Kidney capillary endothelial cell (primary cell): ENCODE measurements at regions not wholly inside any gene's neighbourhood (a gene's known extent, or its start where the extent isn't known, plus 50 kb on each side); places are given as distances from the start of the nearest gene placed in this dataset.
"Not testable (repeated sequence)": the region's sequence is repeated elsewhere in the genome, so short reads cannot be mapped to it uniquely, and the experiment has no call there.

ENCODE experiments used
- DNase-seq: peaks from one replicate; pipeline ENCODE4 v3.0.0-alpha.2; 2018; ENCODE audit warnings: low spot score

DNA sequence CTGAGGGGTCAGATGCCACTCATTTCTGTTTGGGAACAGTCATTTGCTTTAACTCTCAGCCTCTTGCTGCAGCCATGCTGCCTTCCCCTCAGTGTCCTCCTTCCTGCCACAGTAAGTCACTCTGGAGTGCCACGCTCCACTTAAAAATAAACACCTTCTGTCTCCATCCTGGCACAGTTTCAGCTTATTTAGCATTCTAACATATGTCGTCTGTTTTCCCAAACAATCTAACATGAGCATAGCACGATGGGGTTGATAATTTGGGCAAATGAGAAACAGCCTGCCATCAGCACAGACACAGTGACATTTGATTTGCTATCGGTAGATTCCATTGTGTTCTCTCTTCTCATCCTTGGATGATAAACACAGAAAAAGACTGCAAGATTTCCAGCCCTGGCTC, 768.6 kb downstream of the UQCRFS1 start:
- no peak for DNase-seq

DNA sequence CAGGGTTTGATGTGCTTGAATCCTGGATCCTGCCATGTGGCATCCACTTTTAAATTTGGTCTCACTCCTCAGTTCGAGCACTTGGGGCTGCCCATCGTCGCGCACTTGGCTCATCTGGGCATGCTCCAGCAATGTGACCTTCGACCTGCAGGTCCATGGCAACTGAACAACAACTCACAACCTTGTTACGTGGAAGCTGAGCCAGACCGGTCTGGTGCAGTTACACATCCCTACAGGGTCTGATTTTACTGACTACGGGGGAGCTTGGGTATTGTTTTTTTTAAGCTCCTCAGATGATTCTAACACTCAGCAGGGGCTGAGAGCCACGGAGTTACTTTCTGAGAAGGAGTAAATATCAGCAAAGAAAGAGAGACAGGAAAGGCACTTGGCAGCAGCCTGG, 769.6 kb downstream of the UQCRFS1 start:
- DNase-seq = no peak

DNA sequence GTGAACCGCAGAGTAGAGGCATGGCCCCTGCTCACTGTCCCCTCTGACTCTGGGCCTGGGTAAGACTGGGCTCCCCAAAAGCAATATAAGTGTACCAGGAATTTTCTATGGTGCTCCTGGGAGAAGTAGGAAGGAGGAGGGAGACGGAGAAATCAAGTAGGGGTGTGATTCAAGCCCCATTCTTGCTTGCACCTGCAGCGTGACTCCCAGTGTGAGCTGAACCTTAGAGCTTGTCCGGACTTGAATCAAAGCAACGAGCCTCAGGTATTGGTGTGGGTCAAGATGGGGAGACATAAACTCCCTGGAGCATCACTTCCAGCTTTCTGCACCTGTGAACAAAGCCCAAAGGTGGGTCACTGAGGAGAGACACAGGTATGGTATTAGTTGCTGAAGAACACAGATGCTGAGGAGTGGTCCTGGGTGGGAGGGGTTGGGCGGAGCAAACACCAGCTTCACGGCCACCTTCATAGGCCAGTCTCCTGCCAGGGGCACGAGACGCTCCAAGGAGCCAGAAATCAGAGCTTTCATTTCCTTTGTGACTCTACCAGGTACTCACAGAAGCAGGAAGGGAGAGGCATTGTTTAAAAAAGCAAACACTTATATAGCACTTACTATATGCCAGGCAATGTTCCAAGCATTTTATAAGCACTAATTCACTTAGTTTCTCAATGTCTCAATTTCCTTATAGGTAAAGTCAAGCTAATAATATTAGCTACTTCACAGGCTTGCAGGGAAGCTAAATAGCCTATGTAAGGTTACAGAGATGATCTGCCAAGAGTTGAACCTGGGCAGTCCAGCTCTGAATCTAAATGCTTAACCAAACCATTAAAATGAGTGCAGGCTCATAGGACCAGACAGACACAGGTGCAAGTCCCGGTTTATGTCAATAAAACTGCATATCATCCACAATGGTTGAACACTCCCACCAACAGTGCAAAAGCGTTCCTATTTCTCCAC, 775.3 kb downstream of the UQCRFS1 start:
- no peak for DNase-seq

DNA sequence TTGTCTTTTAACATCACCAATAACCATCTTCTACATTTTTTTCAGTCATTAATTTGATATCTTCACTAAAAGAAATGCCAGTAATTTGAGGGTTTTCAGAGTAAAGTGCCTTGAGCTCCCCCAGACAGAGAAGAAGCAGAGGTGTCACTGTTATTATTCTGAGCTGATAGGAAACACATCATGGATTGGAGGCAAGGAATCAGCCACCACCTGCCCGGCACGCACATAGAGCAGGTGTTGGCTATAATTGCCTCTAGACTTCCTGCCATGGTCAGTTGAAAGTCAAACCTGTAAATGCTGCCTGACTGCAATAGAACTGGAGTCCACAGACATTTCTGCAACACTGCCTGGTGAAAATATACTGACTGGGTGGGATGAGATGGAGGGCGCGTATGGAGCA, 776.6 kb downstream of the UQCRFS1 start:
- no peak for DNase-seq

DNA sequence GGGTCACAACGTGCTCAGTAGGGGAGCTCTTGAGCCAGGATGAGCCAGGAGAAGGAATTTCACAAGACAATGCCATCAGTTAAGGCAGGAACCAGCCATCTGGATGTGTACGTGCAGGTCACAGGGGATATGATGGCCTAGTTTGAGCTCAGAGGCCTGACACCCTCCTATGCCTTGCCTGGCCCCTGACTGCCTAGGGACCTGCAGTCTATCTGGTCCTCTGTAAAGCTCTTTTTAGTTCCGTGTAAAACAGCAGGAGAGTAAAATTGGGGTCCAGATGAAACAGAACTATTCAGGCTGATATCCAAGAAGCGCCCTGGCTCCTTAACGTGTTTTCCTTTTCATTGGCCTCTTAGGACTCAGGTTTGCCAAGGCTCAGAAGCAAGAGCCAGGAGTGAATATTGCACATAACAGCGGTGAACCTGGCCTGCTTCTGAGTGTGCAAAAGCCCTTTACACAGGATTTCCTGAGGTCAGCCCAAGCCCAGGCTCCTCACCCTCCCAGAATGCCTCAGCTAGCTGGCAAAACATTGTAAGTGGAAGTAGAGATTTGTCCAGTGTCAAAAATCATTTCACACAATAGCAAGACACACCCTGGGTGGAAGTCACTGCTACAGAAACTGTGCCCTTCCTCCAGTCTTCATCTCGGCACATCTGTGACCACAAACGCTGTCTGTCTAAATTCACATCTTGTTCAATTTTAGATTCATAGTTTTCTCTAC, 777.2 kb downstream of the UQCRFS1 start:
- peak; percentile 19 for DNase-seq

DNA sequence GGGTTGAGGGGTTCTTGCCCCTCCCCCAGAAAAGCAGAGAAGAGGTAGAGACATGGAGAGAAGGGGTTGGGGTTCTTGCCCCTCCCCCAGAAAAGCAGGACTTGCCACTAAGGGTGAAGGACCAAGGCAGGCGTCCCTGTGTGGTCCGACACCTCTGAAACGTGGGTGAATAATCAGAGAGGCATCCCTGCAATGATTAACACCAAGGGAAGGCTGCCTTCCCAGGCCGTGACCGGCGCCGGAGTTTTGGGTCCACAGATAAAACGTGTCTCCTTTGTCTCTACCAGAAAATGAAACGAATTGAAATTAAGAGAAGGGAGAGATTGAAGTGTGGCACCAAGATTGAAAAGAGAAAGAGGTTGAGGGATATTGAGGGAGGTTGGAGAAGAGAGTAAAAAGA, 778.2 kb downstream of the UQCRFS1 start:
- DNase-seq = not testable (repeated sequence)

DNA sequence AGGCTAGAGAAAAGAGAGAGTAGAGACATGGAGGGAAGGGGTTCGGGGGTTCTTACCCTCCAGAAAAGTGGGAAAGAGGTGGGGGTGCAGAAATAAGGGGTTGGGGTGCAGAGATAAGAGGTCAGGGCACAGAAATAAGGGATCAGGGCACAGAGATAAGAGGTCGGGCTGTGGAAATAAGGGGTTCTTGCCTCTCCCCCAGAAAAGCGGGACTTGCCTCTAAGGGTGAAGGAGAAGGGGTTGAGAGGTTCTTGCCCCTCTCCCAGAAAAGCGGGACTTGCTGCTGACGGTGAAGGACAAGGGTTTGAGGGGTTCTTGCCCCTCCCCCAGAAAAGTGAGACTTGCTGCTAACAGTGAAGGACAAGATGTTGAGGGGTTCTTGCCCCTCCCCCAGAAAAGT, 778.6 kb downstream of the UQCRFS1 start:
- DNase-seq = not testable (repeated sequence)

DNA sequence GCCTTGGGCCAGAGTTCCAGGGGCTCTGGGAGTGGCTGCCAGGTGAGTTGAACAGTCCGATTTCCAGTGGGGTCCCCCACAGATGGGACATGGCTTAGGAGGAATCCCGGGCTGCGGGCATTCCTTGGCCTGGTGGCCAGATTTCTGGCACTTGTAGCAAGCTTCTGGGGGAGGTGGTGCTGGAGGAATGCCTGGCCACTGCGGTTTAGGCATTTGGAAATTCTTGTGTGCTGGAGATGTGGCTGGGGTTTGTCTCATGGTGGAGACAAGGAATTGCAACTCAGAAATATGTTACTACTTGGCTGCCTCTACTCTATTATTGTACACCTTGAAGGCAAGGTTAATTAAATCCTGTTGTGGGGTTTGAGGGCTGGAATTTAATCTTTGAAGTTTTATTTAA, 779.8 kb downstream of the UQCRFS1 start:
- not testable (repeated sequence) for DNase-seq

DNA sequence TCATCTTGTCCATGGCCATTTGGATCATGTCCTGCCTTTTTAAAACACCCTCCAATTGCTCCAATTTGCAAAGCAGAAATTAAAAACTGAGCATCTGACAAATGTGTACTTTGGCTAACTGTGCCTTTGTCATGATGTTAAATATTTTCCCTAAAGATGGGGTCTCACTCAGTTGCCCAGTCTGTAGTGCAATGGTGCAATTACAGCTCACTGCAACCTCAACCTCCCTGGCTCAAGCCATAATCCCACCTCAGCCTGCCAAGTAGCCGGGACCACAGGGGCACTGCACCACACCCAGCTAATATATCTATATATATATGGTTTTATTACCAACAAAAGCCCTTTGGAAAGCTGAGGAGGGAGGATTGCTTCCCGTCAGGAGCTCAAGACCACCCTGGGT, 782.7 kb downstream of the UQCRFS1 start:
- DNase-seq = no peak

DNA sequence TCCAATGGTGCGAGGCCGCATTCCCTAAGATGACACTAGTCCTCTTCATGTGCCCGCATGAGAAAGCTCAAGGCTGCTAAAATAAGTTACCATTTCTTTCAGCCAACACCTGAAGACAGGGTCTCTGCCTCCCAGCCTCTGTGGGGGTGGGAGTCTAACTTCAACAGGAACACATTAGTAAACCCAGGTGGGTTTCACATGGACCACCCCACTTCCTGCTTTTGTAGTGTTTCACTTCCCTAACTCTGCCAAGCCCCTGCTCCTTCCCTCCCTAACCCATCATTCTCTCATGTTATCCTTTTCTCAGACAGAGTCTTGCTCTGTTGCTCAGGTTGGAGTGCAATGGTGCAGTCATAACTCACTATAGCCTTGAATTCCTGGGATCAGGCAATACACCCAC, 783.6 kb downstream of the UQCRFS1 start:
- DNase-seq = no peak

DNA sequence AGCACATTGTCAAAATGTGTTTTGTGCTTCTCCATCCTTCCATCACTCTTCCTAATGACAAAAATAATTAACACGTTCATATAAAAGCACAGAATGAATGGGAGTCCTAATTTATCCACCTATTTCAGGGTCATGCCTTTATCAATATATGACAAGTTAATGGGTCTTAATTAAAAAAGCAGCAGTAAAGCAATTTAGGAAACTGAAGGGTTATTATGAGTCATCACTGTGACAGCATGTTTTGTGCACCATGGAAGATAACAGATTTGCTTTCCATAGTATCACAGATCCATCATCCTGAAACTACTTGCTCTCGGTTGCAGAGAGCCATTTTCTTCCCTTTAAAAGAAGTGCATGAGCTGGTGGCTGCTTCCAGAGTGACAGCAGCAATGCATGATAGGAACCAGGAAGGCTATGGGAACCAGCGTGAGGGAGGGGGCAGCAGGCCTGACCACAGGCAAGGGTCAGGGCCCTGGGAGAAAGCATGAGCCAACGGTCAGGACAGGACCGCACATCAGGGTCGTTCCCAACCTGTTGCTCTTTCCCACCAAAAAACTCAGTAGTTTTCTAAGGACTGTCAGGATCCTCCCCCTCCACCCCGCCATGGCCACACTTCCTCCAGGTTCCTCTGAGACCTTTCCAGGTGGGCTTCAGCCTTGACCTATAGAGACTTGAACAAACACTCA, 784.1 kb downstream of the UQCRFS1 start:
- no peak for DNase-seq

DNA sequence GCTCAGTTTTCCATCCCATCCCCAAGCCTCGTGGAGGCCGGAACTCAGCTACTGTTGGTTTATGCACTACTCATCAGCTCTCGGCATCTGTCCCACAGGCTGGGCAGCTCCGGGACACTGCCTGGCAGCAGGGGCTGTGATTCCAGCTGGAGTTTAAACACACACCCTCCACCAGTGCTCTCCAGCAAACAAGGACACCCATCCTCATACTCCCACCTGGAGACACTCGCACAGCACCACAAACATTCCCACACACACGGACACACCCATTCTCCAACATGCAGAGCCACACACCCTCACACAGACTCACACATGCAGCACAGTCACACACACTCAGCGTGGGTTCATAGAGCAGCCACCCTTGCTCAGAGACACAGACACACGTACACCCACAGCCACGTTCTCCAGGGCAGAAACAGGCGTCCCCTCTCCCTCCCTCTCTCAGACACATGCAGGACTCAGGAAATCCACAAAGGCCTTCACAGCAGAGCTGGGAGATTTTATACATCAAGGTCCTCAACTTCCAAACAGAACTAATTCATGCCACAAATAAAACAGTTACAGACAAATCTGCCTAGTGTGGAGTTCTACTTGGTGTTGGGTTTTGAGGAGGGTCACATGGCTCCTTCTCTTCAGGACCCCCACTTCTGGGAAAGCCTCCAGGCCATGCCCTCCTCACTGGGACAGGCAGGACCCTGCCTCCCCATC, 785.4 kb downstream of the UQCRFS1 start:
- no peak for DNase-seq

DNA sequence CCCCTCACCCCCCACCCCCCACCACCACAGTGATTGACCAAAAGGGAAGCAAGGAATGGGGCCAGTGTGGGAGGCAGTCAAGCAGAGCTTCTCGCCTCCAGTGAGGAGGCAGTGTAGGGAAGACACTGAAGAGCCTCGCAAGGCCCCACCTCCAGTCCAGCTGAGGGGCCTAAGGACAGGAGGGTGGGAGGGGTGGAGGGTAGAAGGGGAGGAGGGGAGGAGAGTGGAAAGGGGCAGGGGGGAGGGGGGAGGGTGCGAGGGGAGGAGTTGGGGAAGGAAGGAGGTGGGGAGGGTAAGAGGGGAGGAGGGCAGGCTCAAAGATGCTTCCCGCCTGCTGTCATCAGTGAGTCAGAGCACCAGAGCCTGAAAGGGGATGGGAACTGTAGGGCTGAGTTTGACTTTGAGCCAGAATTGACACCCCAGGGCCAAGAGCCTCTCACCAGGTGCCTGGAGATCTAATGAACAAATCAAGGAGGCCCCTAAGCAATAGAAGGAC, 786.2 kb downstream of the UQCRFS1 start:
- peak; percentile 42 for DNase-seq

DNA sequence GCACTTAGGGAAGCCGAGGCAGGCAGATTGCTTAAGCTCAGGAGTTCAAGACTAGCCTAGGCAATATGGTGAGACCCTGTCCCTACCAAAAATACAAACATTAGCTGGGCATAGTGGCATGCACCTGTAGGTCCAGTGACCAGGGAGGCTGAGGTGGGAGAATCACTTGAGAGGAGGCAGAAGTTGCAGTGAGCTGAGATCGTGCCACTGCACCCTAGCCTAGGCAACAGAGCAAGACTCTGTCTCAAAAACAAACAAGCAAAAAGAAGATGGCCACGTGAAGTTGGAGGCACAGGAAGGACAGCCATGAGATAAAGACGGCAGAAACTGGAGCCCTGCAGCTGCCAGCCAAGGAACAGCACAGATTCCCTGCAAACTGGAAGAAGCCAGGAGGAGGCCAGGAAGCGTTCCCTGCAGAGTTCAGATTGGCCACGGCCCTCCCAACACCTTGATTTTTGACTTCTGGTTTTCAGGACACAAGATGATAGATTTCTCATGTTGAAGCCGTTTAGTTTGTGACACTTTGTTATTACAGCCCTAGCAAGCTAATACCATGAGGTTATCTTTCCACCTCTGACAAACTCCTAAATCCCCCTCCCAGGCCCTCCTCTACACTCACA, 786.7 kb downstream of the UQCRFS1 start:
- no peak for DNase-seq

DNA sequence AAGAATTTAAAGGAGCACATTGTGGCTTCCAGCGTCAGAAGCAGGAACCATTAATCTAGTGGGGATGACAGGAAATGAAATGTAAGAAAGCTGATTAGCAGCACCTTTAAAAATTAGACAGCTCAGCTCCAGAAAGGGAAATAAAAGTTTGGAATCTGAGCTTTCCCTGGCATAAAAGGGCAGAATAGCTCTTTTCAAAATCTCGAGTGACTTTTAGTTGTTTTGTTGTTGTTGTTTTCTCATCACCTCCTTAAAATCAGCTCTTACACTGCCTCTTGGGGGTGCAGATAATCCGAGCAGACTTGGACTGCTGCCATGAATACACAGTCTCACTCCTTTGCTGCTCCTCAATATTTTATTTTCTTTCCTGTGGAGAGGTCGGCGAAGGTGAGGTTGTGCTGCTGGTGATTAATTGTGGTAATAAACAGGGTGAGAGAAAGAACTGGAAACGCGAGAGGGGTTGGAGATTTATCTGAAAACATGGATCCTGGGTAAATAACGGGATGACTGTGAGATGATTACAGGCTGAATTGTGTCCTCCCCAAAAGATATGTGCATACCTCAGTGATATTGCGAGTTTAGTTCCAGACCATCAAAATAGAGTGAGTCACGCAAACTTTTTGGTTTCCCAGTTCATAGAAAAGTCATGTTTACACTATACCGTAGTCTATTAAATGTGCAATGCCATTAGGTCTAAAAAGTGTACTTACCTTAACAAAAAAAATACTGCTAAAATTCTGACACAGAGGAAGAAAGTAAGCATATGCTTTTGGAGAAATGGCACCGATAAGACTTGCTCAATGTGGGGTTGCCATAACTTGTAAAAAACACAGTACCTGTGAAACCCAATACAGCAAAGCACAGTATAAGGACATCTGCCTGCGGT, 787.7 kb downstream of the UQCRFS1 start:
- DNase-seq = no peak

DNA sequence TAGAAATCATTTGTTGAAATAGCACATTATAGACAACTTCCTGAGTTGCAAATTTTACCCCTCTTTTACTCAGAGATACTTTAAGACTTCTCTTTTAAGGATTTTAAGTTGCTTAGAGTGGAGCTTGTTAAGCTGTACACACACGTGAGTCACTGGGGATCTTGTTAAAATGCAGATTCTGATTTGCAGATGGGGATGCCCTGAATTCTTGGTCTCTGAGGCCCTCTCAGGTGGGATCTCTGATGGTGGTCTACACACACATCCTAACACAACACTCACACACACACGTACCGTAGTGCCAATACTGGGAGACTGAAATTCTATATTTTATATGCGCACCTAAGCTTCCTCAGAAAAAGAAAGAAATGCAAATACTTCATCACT, 788.3 kb downstream of the UQCRFS1 start:
- DNase-seq = no peak

DNA sequence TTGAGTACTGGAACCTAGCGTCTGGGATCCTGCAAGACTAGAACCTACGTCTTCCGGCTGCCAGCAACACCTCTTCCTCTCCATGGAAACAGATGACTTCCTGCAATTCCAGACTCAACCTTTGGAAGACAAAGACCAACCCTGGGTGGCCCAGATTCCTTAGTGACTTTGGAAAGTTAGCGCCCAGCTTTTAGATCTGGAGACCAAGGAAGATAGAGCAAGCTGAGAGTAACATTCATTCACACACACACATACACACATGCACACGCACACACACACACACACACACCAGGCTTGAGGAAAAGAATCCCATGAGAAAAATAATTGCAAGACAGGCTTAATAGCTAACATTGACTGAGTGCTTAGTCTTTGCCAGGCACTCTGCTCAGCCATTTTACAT, 788.9 kb downstream of the UQCRFS1 start:
- peak; percentile 62 for DNase-seq

DNA sequence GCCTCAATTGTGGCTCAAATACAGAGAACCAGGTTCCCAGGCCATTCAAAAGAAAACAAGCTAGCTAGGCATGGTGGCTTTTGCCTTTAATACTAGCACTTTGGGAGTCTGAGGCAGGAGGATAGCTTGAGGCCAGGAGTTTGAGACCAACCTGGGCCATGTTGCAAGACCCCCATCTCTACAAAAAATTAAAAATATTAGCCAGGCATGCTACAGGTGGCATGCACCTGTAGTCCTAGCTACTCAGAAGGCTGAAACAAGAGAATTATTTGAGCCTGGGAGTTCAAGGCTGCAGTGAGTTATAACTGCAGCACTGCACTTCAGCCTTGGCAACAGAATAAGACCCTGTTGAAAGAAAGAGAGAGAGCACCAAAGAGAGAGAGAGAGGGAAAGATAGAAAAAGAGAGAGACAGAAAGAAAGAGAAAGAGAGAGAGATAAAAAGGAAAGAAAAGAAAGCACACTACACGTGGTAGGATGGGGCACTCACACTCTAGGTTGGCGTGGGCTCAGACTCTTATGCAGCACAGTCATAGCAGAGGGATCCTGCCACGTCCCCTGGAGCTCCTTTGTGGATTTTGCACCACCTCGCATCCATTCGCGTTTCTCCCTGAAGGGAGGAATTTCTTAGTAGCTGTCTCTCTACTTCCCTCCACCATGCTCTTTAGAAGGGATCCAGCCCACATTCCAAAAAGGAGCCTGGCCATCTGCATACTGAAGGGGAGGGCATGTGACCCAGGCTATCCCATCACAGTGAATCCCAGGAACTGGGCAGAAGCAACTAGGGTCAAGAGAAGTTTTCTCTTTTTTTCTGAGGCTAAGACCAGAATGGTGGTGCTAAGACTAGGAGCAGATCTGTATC, 789.9 kb downstream of the UQCRFS1 start:
- DNase-seq = no peak

DNA sequence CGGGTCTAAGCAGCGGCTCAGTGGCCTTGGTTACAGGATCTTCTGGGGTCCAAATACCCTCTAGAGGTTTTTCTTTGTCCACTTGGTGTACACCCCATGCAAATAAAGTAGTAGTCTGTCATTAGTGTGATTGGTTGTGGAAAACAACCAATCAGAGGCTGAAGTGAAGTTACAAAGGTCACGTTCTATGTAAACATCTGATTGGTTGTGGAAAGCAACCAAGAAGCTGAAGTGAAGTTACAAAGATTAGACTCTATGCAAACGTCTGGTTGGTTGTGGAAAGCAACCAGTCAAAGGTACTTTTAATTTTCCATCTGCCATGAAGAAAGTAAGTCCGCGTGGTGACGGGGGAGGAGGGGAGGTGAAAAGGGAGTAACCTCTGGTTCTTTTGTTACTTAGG, 790.9 kb downstream of the UQCRFS1 start:
- no peak for DNase-seq
